Activated CD4-positive, CD25-positive, alpha-beta regulatory T cell treated with anti-CD3 and anti-CD28 coated beads, Interleukin-2, amount 50 U/mL, for 24 hours (primary cell): ENCODE measurements at regions not wholly inside any gene's neighbourhood (a gene's known extent, or its start where the extent isn't known, plus 50 kb on each side); places are given as distances from the start of the nearest gene placed in this dataset.
"Not testable (repeated sequence)": the region's sequence is repeated elsewhere in the genome, so short reads cannot be mapped to it uniquely, and the experiment has no call there.

Experiments used
- ATAC-seq, 2 donors: fragments of 150-1000 bp; cut with Tn5 transposase; one replicate each; pipeline ENCODE4 v1.10.0; 2021; ENCODE audit warnings: mild to moderate bottlenecking in 1 of 2, moderate library complexity in 1 of 2

GRCh38 chr9:84511651-84512050, 157.9 kb upstream of the NTRK2 start:
- ATAC-seq: no peak

- ATAC-seq: no peak
These were observed 157.0 kb upstream of the NTRK2 start for GRCh38 chr9:84512493-84512892.

GRCh38 chr9:84513473-84513872, 156.1 kb upstream of the NTRK2 start:
- no peak for ATAC-seq

GRCh38 chr9:84513979-84514378, 155.6 kb upstream of the NTRK2 start:
- no peak for ATAC-seq

GRCh38 chr9:84514421-84514820, 155.1 kb upstream of the NTRK2 start:
- ATAC-seq: no peak

GRCh38 chr9:84517026-84517425, 152.5 kb upstream of the NTRK2 start:
- no peak for ATAC-seq

GRCh38 chr9:84519413-84519812, 150.1 kb upstream of the NTRK2 start:
- no peak for ATAC-seq

- no peak for ATAC-seq
These were observed 148.3 kb upstream of the NTRK2 start for GRCh38 chr9:84521208-84521607.

GRCh38 chr9:84526211-84526610, 143.3 kb upstream of the NTRK2 start:
- ATAC-seq: not testable (repeated sequence)

GRCh38 chr9:84527060-84527720, 142.3 kb upstream of the NTRK2 start:
- not testable (repeated sequence) for ATAC-seq

GRCh38 chr9:84535973-84536372, 133.6 kb upstream of the NTRK2 start:
- not testable (repeated sequence) for ATAC-seq

GRCh38 chr9:84538879-84539278, 130.7 kb upstream of the NTRK2 start:
- ATAC-seq: no peak

GRCh38 chr9:84542554-84542953, 127.0 kb upstream of the NTRK2 start:
- no peak for ATAC-seq

- ATAC-seq: no peak
These were observed 115.4 kb upstream of the NTRK2 start for GRCh38 chr9:84554069-84554664.

GRCh38 chr9:84556556-84556955, 113.0 kb upstream of the NTRK2 start:
- ATAC-seq: no peak

- ATAC-seq: no peak
These were observed 111.8 kb upstream of the NTRK2 start for GRCh38 chr9:84557751-84558150.

GRCh38 chr9:84563691-84564090, 105.8 kb upstream of the NTRK2 start:
- no peak for ATAC-seq

- no peak for ATAC-seq
These were observed 101.7 kb upstream of the NTRK2 start for GRCh38 chr9:84567805-84568204.

- no peak for ATAC-seq
These were observed 98.9 kb upstream of the NTRK2 start for GRCh38 chr9:84570482-84571154.

GRCh38 chr9:84573083-84573482, 96.4 kb upstream of the NTRK2 start:
- ATAC-seq: no peak

- ATAC-seq: no peak
These were observed 93.8 kb upstream of the NTRK2 start for GRCh38 chr9:84575705-84576104.

- no peak for ATAC-seq
These were observed 85.7 kb upstream of the NTRK2 start for GRCh38 chr9:84583866-84584265.

- ATAC-seq: no peak
These were observed 82.9 kb upstream of the NTRK2 start for GRCh38 chr9:84586662-84587061.

- ATAC-seq: no peak
These were observed 82.4 kb upstream of the NTRK2 start for GRCh38 chr9:84587153-84587552.
